Colonic mucosa (tissue), 4 donors: ENCODE measurements at regions not wholly inside any gene's neighbourhood (a gene's known extent, or its start where the extent isn't known, plus 50 kb on each side); places are given as distances from the start of the nearest gene placed in this dataset.

Experiments
- DNase-seq: peaks from one replicate; pipeline ENCODE4 v3.0.0-alpha.2; 2020
- H3K27ac ChIP-seq: fragments of 200-600 bp; one replicate; pipeline ENCODE4 v1.8.0; 2021
- H3K27me3 ChIP-seq: fragments of 200-600 bp; one replicate; pipeline ENCODE4 v1.8.0; 2021
- H3K36me3 ChIP-seq: fragments of 200-600 bp; one replicate; pipeline ENCODE4 v1.8.0; 2021
- H3K4me1 ChIP-seq: fragments of 200-600 bp; one replicate; pipeline ENCODE4 v1.8.0; 2021; ENCODE audit warnings: mild to moderate bottlenecking
- H3K4me3 ChIP-seq: fragments of 200-600 bp; one replicate; pipeline ENCODE4 v1.8.0; 2021
- H3K9ac ChIP-seq, 2 donors: one replicate each; pipeline ENCODE4 v1.7.0; 2013; ENCODE audit warnings: control low read depth in 2 of 2, low read depth in 2 of 2, low read length in 2 of 2
- H3K9me3 ChIP-seq: fragments of 200-600 bp; one replicate; pipeline ENCODE4 v1.8.0; 2021
- CTCF ChIP-seq: fragments of 200-600 bp; IDR thresholded peaks from one replicate; pipeline ENCODE4 v1.8.0; 2022; ENCODE audit warnings: antibody characterized with exemption, mild to moderate bottlenecking
- intact Hi-C: fragments of 100-400 bp; cut with DNase I; formaldehyde crosslinking; loops from one replicate; pipeline ENCODE4 v1.14.1; 2022
- donor health status: healthy.
- donor health status: DM: no; HTN: no; CAD: no.
- donor health status: DM: no; HTN: no; CAD: no.

- intact Hi-C loops, result no loop called here
- TF ChIP-seq CTCF, result no peak
- H3K27me3 ChIP-seq, result no peaks in the 10 kb centered on the region
- no peak overlapping the region for H3K4me3 ChIP-seq
- DNase-seq, result no peak
- no peak overlapping the region for H3K9ac ChIP-seq
- H3K36me3 ChIP-seq, result no peaks in the 10 kb centered on the region
- H3K27ac ChIP-seq, result no peak overlapping the region
- H3K4me1 ChIP-seq, result no peaks in the 10 kb centered on the region
- no peaks in the 10 kb centered on the region for H3K9me3 ChIP-seq
These were observed 449.3 kb downstream of the MED13L start for GRCh38 chr12:115828168-115828567.

- TF ChIP-seq CTCF, result no peak
- Histone ChIP-seq H3K9ac (no peak overlapping the region), H3K4me3 (no peak overlapping the region), H3K4me1 (no peaks in the 10 kb centered on the region), H3K9me3 (no peaks in the 10 kb centered on the region), H3K36me3 (no peaks in the 10 kb centered on the region), H3K27ac (no peak overlapping the region), H3K27me3 (no peaks in the 10 kb centered on the region)
- no peak for DNase-seq
- intact Hi-C loops, result no loop called here
These were observed 452.4 kb downstream of the MED13L start for GRCh38 chr12:115824936-115825602.

- Histone ChIP-seq H3K27me3 (no peaks in the 10 kb centered on the region), H3K36me3 (no peaks in the 10 kb centered on the region), H3K4me1 (no peaks in the 10 kb centered on the region), H3K9me3 (no peaks in the 10 kb centered on the region), H3K4me3 (no peak overlapping the region), H3K27ac (no peak overlapping the region), H3K9ac (no peak overlapping the region)
- intact Hi-C loops, result no loop called here
- no peak for DNase-seq
- TF ChIP-seq CTCF, result no peak
These were observed 453.9 kb downstream of the MED13L start for GRCh38 chr12:115823635-115824034.

- TF ChIP-seq CTCF, result no peak
- intact Hi-C loops, result no loop called here
- H3K4me3 ChIP-seq, result no peak overlapping the region
- no peaks in the 10 kb centered on the region for H3K36me3 ChIP-seq
- H3K9me3 ChIP-seq, result no peaks in the 10 kb centered on the region
- H3K27me3 ChIP-seq, result no peaks in the 10 kb centered on the region
- no peaks in the 10 kb centered on the region for H3K4me1 ChIP-seq
- H3K27ac ChIP-seq, result no peak overlapping the region
- no peak for DNase-seq
- no peak overlapping the region for H3K9ac ChIP-seq
These were observed 456.8 kb downstream of the MED13L start for GRCh38 chr12:115820656-115821055.

- Histone ChIP-seq H3K9me3 (no peaks in the 10 kb centered on the region), H3K36me3 (no peaks in the 10 kb centered on the region), H3K4me3 (no peak overlapping the region), H3K4me1 (no peaks in the 10 kb centered on the region), H3K27me3 (no peaks in the 10 kb centered on the region), H3K9ac (no peak overlapping the region), H3K27ac (no peak overlapping the region)
- intact Hi-C loops, result no loop called here
- no peak for DNase-seq
- no peak for TF ChIP-seq CTCF
These were observed 458.5 kb downstream of the MED13L start for GRCh38 chr12:115818973-115819372.
